Activated T-helper 2 cell treated with anti-CD3 and anti-CD28 coated beads, Interferon-gamma antibody, Interleukin-2, Interleukin-4, amounts not matched to agents 10 μg/mL and 5 μg/mL and 100 μg/mL, durations not matched to agents 14 hours and 24 hours and 36 hours (primary cell): ENCODE measurements at regions not wholly inside any gene's neighbourhood (a gene's known extent, or its start where the extent isn't known, plus 50 kb on each side); places are given as distances from the start of the nearest gene placed in this dataset.

Experiments
- DNase-seq: peaks from one replicate; pipeline ENCODE4 v3.0.0; 2021; ENCODE audit warnings: low spot score
- H3K27ac Mint-ChIP-seq: one replicate; pipeline ENCODE4 v1.8.0; 2021; ENCODE audit warnings: mixed read lengths
- H3K27me3 Mint-ChIP-seq: one replicate; pipeline ENCODE4 v1.8.0; 2021; ENCODE audit warnings: low read depth, mixed read lengths
- H3K36me3 Mint-ChIP-seq: one replicate; pipeline ENCODE4 v1.8.0; 2021; ENCODE audit warnings: low read depth, mixed read lengths
- H3K4me1 Mint-ChIP-seq: one replicate; pipeline ENCODE4 v1.8.0; 2021; ENCODE audit warnings: low read depth, mixed read lengths
- H3K4me3 Mint-ChIP-seq: one replicate; pipeline ENCODE4 v1.8.0; 2021; ENCODE audit warnings: low read depth, mild to moderate bottlenecking, moderate library complexity, mixed read lengths
- H3K9me3 Mint-ChIP-seq: one replicate; pipeline ENCODE4 v1.8.0; 2021; ENCODE audit warnings: mixed read lengths
- intact Hi-C: fragments of 100-400 bp; cut with micrococcal nuclease; formaldehyde crosslinking; loops from one replicate; pipeline ENCODE4 v1.15.1; 2023

DNA sequence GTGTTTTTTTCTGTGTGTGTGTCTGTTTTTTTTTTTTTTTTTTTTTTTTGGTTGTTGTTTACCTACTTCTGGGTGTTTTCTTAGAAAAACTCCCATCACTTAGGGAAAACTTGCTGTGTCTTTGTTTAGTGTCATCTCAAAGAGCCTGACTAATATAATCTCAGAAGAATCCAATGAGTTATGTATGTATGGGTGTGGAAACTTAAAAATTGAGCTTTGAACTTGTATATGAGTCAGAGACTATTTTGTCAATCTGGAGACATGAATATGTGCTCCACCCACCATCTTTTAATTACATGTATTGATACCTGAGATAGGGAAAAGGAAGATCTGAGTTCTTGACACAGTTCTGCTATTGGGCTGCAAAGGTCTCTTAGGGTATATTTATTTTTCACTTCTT lies 140.7 kb upstream of the SPRY2 start:
- DNase-seq: no peak
- intact Hi-C loops: no loop called here
- H3K9me3 Mint-ChIP-seq: peaks cover 3% of the 10 kb centered on the region

DNA sequence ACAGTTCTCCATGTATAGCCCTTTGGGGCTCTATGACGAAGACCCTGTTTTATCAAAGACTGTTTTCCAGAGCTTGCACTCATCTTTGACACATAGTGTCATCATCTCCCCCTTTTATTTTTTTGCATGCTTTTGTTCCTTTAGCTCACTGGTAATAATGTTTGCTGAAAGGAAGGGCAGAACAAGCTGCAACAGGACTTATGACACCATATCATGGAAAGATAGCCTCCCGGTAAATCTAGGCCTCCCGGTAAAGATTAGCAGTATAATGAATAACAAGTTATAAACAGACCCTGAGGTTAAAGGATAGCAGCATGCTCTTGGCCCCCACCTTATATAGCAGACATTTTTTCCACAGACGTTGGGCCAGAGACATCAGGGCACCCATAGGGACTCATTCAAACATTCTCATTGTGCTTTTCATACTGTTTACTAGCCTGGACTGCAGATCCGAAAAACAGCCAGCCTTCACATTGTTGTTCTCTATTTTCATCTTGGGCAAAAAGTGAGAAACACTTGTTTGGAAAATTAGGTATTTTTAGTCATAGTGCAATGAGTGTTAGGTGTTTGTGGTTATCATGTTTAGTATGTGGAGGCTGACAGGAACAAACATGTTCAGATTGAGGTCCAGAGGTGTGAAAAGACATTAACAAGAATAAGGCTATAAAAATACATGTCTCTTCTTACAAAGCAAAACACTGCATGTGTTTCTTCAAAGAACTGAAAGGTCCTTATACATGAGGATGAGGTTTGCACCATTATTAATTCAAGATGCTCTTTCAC lies 136.9 kb upstream of the SPRY2 start:
- Mint-ChIP-seq H3K9me3 (peaks cover 3% of the 10 kb centered on the region), H3K4me3 (no peak overlapping the region), H3K27ac (no peak overlapping the region), H3K36me3 (no peaks in the 10 kb centered on the region), H3K27me3 (no peaks in the 10 kb centered on the region), H3K4me1 (no peaks in the 10 kb centered on the region)
- intact Hi-C loops: no loop called here
- DNase-seq: no peak

More for the DNA sequence above, 140.7 kb upstream of the SPRY2 start:
- Mint-ChIP-seq H3K27me3 (no peaks in the 10 kb centered on the region), H3K4me1 (no peaks in the 10 kb centered on the region), H3K36me3 (no peaks in the 10 kb centered on the region), H3K27ac (no peak overlapping the region), H3K4me3 (no peak overlapping the region)

DNA sequence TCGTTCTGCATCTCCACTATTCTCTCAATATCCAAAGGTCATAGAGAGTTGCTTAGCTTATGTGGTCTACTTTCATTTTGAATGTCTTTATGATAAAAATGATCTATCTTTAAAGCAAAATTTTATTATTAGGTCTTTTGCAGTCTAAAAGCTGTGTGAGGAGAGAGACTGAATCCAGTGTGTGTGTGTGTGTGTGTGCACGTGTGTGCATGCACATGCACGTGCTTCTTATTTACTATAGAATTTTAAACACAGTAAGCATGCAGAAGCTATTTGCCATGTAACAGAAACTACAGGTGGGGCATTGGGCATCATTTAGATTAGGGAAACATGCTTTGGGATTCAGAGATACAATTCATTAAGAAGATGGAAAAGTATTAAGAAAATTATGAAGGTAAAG lies 136.0 kb upstream of the SPRY2 start:
- no peaks in the 10 kb centered on the region for H3K4me1 Mint-ChIP-seq
- H3K9me3 Mint-ChIP-seq: peaks cover 3% of the 10 kb centered on the region
- no peak overlapping the region for H3K4me3 Mint-ChIP-seq

DNA sequence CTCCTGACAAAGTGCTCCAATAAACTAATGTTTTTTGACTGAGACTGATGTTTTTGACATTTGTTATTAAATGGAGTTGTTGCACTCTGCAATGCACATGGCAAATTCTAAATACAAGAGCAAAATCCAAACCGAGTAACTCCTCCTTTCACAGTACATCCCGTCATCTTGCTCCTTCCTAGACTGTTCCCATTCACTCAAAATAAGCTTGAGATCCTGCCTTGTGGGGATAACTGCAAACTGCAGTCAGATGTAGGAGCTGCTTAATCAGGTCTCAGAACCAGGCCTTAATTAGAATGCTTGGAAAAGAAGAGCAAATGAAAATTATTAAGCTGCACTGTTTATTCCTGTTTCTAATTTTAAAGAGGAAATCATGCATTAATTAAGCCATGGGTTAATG lies 134.8 kb upstream of the SPRY2 start:
- DNase-seq: no peak
- Mint-ChIP-seq H3K4me3 (no peak overlapping the region), H3K4me1 (no peaks in the 10 kb centered on the region), H3K27me3 (no peaks in the 10 kb centered on the region), H3K27ac (no peak overlapping the region), H3K36me3 (no peaks in the 10 kb centered on the region), H3K9me3 (peaks cover 3% of the 10 kb centered on the region)
- intact Hi-C loops: no loop called here

More for the DNA sequence above, 136.0 kb upstream of the SPRY2 start:
- Mint-ChIP-seq H3K27ac (no peak overlapping the region), H3K27me3 (no peaks in the 10 kb centered on the region), H3K36me3 (no peaks in the 10 kb centered on the region)
- no peak for DNase-seq
- intact Hi-C loops: no loop called here

DNA sequence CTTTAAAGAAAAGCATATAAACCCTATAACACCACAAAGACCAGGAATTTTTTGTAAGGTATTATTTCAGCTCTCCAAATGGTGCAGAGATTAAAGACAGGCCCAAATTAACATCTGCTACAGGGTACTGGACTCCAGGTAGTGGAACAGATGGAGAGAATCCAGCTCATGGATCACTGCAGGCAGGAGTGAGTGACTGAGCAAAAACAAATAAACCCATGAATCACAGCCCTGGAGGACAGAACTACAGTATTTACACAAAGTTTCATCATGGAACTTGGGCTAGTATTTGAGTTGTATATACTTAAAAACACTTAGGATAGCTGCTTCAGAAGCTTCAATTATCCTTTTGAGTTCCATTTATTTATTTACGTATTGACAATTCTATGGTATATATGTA lies 132.8 kb upstream of the SPRY2 start:
- intact Hi-C loops: no loop called here
- Mint-ChIP-seq H3K9me3 (peaks cover under 1% of the 10 kb centered on the region), H3K27me3 (no peaks in the 10 kb centered on the region), H3K36me3 (no peaks in the 10 kb centered on the region), H3K27ac (no peak overlapping the region), H3K4me3 (no peak overlapping the region), H3K4me1 (no peaks in the 10 kb centered on the region)
- DNase-seq: no peak

DNA sequence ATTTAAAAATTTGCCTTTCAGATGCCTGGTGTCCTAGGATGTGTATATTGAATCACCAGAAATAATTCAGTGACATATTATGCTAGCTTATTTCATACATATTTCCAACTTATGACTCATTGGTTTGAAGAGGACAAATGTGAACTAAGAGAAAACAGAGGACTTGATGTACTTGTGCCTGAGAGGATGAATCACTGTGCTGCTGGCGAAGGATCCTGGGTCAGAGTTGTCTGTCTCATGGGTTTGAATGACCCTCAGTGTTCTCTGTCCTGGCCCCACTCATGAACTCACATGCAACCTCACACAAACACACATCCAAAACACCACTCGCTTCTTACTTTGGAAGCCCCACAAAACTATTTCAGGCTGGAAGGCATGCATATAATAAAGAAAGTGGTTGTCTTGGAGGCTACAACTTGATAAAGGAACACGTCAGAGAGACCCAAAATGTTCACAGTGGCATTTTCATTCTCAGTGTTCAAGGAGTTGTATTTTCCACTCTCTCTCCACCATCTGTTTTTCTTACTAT lies 129.0 kb upstream of the SPRY2 start:
- no peaks in the 10 kb centered on the region for H3K9me3 Mint-ChIP-seq
- no peaks in the 10 kb centered on the region for H3K4me1 Mint-ChIP-seq
- no peaks in the 10 kb centered on the region for H3K36me3 Mint-ChIP-seq
- intact Hi-C loops: no loop called here
- DNase-seq: no peak
- no peak overlapping the region for H3K4me3 Mint-ChIP-seq
- H3K27ac Mint-ChIP-seq: no peak overlapping the region
- no peaks in the 10 kb centered on the region for H3K27me3 Mint-ChIP-seq

DNA sequence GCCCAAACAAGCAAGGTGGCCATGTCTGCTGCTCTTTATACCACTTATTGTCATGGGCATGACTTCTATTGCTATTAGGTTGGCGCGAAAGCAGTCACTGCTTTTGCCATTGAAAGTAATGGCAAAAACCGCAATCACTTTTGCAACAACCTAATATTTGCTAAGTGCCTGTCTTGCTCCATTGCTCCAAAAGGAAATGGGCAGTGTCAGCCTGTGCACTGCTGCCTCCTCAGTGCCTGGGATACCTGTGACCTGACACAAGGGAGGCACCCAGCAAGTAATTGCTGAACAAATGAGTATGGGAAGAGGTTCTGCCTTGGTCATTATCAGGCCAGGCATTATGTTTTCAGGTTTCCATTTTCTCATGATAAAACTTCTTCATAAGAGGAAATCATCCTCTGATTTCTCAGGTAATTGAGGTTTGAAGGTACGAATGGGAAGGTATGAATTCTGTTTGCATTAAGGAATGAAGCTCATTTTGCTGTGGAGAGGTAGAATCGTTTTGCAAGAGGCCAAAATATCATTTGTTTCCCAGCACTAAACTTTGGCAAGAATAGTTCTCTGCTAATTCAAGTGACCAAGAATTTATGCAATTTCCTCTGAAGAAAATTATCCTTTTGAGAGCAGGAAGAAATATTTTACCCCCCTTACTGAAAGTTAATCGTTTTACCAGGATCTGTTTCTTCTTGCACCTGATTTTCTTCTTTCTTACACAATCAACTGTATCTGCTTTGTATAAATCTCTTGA lies 128.4 kb upstream of the SPRY2 start:
- Mint-ChIP-seq H3K27ac (no peak overlapping the region), H3K27me3 (no peaks in the 10 kb centered on the region), H3K4me3 (no peak overlapping the region), H3K36me3 (no peaks in the 10 kb centered on the region), H3K4me1 (no peaks in the 10 kb centered on the region), H3K9me3 (no peaks in the 10 kb centered on the region)
- intact Hi-C loops: no loop called here
- DNase-seq: no peak

DNA sequence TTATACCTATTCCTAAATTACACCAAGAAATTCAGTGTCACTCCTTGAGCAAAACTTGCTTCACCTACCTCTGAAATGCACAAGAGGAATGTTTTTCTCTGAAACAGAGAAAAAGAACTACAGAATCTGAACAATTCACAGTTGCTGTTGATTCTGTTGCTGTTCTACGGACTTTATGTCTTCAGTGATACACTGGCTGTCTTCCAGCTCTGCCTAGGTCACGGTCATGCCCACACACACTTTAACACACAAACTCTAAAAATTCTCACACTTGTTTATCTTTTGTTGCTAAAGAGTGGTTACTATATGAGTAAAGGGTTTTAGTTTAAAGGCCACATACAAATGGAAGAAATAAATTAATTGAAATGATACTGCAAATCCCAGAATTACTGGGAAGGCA lies 124.4 kb upstream of the SPRY2 start:
- Mint-ChIP-seq H3K4me1 (no peaks in the 10 kb centered on the region), H3K27ac (no peak overlapping the region), H3K9me3 (no peaks in the 10 kb centered on the region), H3K4me3 (no peak overlapping the region), H3K27me3 (no peaks in the 10 kb centered on the region), H3K36me3 (no peaks in the 10 kb centered on the region)
- DNase-seq: no peak
- intact Hi-C loops: no loop called here

DNA sequence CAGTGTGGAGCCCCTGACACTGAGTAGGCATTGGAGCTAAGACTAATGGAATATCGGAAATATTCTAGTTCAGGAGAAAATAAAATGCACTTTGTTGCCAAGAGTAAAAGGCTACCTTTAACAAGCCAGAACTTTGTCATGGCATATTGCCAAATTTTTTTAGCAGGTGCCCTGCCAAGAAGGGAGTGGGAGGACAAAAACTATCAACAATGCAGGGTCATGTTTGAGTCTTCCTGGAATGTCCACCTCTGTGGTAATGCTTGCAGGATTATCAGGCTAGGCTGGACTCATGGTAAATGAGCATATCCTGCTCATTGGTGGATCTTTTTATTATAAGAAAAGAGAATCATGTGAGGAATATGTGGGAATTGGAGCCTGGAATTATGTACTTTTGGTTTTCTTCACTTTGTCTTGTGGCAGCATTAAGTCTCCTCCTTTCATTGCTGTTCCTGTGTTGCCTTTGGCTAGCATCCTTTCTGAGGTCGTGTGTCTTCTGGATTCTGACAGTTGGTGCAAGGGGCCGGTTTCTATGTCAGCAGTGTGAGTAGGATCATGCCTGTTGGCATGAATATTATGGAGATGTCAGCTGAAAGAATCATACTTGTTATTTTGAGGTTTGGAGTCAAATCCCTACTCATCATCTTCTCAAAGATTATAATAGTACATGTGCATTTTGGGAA lies 122.9 kb upstream of the SPRY2 start:
- no peaks in the 10 kb centered on the region for H3K4me1 Mint-ChIP-seq
- intact Hi-C loops: no loop called here
- H3K4me3 Mint-ChIP-seq: no peak overlapping the region
- H3K9me3 Mint-ChIP-seq: no peaks in the 10 kb centered on the region
- no peak for DNase-seq
- no peaks in the 10 kb centered on the region for H3K27me3 Mint-ChIP-seq
- H3K36me3 Mint-ChIP-seq: no peaks in the 10 kb centered on the region
- no peak overlapping the region for H3K27ac Mint-ChIP-seq

DNA sequence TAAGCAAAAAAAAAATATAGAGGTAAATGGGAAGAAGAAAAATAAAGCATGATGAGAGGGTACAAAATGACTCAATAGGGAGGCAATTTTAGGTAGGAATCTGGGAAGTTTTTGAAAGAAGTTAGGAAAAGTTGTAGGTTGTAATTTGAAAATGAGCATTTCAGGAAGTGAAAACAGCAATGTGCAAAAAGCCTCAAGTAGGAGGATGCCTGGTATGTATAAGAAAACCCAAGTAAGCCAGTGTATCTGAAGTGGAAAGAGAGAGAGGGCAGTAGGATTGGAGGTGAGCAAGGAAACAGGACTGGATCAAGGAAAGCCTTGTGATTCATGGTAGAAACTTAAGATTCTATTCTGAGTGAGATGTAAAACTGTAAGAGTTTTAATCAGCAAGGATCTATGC lies 121.6 kb upstream of the SPRY2 start:
- no peaks in the 10 kb centered on the region for H3K9me3 Mint-ChIP-seq
- no peaks in the 10 kb centered on the region for H3K4me1 Mint-ChIP-seq
- H3K27me3 Mint-ChIP-seq: no peaks in the 10 kb centered on the region
- no peak overlapping the region for H3K27ac Mint-ChIP-seq
- H3K36me3 Mint-ChIP-seq: no peaks in the 10 kb centered on the region
- H3K4me3 Mint-ChIP-seq: no peak overlapping the region
- intact Hi-C loops: no loop called here
- no peak for DNase-seq

DNA sequence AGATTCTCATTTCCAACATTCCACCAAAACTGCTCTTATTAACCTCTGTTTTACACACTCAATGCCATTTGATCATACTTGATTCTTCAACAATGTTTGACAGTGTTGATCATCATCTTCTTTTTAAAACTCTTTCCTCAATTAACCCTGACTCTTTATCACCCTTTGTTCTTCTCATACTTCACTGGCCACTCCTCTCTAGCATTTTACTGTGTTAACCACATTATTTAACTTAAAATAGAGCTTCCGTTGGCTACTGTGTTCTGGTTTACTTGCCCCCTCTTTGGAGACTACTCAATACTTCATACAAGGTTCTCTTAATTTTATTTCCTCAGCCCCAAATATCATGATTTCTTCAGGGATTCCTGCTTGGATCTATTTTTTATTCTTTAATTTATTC lies 121.1 kb upstream of the SPRY2 start:
- H3K36me3 Mint-ChIP-seq: no peaks in the 10 kb centered on the region
- H3K27me3 Mint-ChIP-seq: no peaks in the 10 kb centered on the region
- H3K4me1 Mint-ChIP-seq: no peaks in the 10 kb centered on the region
- H3K4me3 Mint-ChIP-seq: no peak overlapping the region
- H3K9me3 Mint-ChIP-seq: no peaks in the 10 kb centered on the region
- intact Hi-C loops: no loop called here
- DNase-seq: no peak
- no peak overlapping the region for H3K27ac Mint-ChIP-seq

DNA sequence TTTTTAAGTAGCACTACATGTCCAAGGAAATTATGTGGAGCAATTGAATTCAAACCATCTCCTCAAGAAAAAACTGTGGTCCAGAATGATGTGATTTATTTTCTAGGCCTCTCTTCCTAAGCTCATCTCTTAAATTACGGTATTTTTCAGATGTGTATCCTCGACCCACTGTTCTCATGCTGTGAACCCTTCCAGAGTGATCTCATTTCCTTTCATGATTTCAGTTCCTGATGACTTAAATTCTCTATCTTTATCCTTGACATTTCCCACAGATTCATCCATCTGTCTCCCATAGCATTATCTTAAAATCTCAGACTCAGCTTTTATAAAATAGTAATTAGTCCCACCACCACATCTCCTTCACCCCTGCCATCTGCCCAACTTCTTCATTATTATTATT lies 117.6 kb upstream of the SPRY2 start:
- H3K27me3 Mint-ChIP-seq: no peaks in the 10 kb centered on the region
- intact Hi-C loops: no loop called here
- no peaks in the 10 kb centered on the region for H3K36me3 Mint-ChIP-seq
- no peak overlapping the region for H3K27ac Mint-ChIP-seq
- no peaks in the 10 kb centered on the region for H3K4me1 Mint-ChIP-seq
- no peaks in the 10 kb centered on the region for H3K9me3 Mint-ChIP-seq
- no peak overlapping the region for H3K4me3 Mint-ChIP-seq
- no peak for DNase-seq

DNA sequence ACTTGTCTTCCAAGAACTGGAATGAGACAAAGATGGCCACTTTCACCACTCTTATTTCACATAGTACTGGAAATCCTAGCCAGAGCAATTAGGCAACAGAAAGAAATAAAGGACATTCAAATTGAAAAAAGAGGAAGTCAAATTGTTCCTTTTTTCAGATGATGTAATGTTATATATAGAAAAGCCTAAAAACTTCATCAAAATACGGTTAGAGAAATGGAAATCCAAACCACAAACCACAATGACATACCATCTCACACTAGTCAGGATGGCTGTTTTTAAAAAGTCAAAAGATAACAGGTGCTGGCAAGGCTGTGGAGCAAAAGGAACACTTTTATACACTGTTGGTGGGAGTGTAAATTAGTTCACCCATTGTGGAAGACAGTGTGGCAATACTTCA lies 113.3 kb upstream of the SPRY2 start:
- no peak overlapping the region for H3K4me3 Mint-ChIP-seq

More for the DNA sequence above, 113.3 kb upstream of the SPRY2 start:
- no peak for DNase-seq
- Mint-ChIP-seq H3K4me1 (no peaks in the 10 kb centered on the region), H3K9me3 (no peaks in the 10 kb centered on the region), H3K36me3 (no peaks in the 10 kb centered on the region), H3K27me3 (no peaks in the 10 kb centered on the region), H3K27ac (no peak overlapping the region)
- intact Hi-C loops: no loop called here
